OCI-LY7 (cell line): ENCODE measurements at regions not wholly inside any gene's neighbourhood (a gene's known extent, or its start where the extent isn't known, plus 50 kb on each side); places are given as distances from the start of the nearest gene placed in this dataset.

Experiments
- BruUV-seq: library from RNA; stranded (reverse); fragments of 400-500 nt; replicated peaks from 2 replicates; lab custom pipeline; 2021; lab: Mats Ljungman, UMichigan
- CTCF ChIA-PET: fragments of 300-600 bp; sonication (Branson Sonifier 250); formaldehyde crosslinking; loops from one replicate; lab custom pipeline; 2022; ENCODE audit warnings: antibody characterized with exemption; ENCODE audit not compliant: unreplicated experiment; lab: Charles Lee
- POLR2A ChIA-PET: fragments of 300-600 bp; sonication (Branson Sonifier 250); formaldehyde crosslinking; loops from one replicate; lab custom pipeline; 2022; ENCODE audit warnings: antibody characterized with exemption; lab: Charles Lee
- DNase-seq: peaks from one replicate; pipeline ENCODE4 v3.0.0-alpha.2; 2015; ENCODE audit warnings: low spot score
- H2AFZ ChIP-seq: fragments of 200-600 bp; sonication (generic), shearing (Covaris generic); 2 replicates; pipeline ENCODE4 v1.6.1; 2014; ENCODE audit warnings: mild to moderate bottlenecking, antibody characterized with exemption, low read length, moderate library complexity
- H3K27ac ChIP-seq: fragments of 200-600 bp; sonication (generic); 2 replicates; pipeline ENCODE4 v1.5.1; 2014; ENCODE audit warnings: mixed run types, low read depth, mild to moderate bottlenecking, moderate library complexity, low read length, inconsistent platforms; ENCODE audit not compliant: poor library complexity, severe bottlenecking
- H3K36me3 ChIP-seq: fragments of 200-600 bp; sonication (generic); 2 replicates; pipeline ENCODE4 v1.6.1; 2014; ENCODE audit warnings: mild to moderate bottlenecking, antibody characterized with exemption, low read length, moderate library complexity, mixed read lengths; ENCODE audit not compliant: insufficient read depth
- H3K4me1 ChIP-seq: fragments of 200-600 bp; sonication (generic); 2 replicates; pipeline ENCODE4 v1.5.1; 2014; ENCODE audit warnings: mild to moderate bottlenecking, low read length; ENCODE audit not compliant: insufficient read depth, poor library complexity, severe bottlenecking
- H3K4me2 ChIP-seq: fragments of 200-600 bp; sonication (generic); 2 replicates; pipeline ENCODE4 v1.6.1; 2014; ENCODE audit warnings: mild to moderate bottlenecking, low read length
- H3K4me3 ChIP-seq: fragments of 200-600 bp; sonication (generic); 2 replicates; pipeline ENCODE4 v1.5.1; 2014; ENCODE audit warnings: mild to moderate bottlenecking, low read depth, low read length; ENCODE audit not compliant: poor library complexity, severe bottlenecking
- H3K79me2 ChIP-seq: fragments of 200-600 bp; sonication (generic); 2 replicates; pipeline ENCODE4 v1.6.1; 2016; ENCODE audit warnings: low read depth, mild to moderate bottlenecking, low read length, moderate library complexity, mixed read lengths; ENCODE audit not compliant: insufficient read depth
- H3K9me2 ChIP-seq: fragments of 200-600 bp; sonication (generic); 2 replicates; pipeline ENCODE4 v1.6.1; 2016; ENCODE audit warnings: mild to moderate bottlenecking, low read length, mixed read lengths; ENCODE audit not compliant: insufficient read depth
- H3K9me3 ChIP-seq: fragments of 200-600 bp; sonication (generic); 2 replicates; pipeline ENCODE4 v1.6.1; 2014; ENCODE audit warnings: mild to moderate bottlenecking, mixed run types, low read length, mixed read lengths
- H4K20me1 ChIP-seq: fragments of 200-600 bp; sonication (generic); 2 replicates; pipeline ENCODE4 v1.6.1; 2014; ENCODE audit warnings: mild to moderate bottlenecking, antibody characterized with exemption, low read length, moderate library complexity, mixed read lengths; ENCODE audit not compliant: insufficient read depth
- EZH2phosphoT487 ChIP-seq: fragments of 200-600 bp; sonication (generic); IDR thresholded peaks from 2 replicates; pipeline ENCODE4 v1.6.1; 2018; ENCODE audit warnings: low read depth, borderline replicate concordance, mild to moderate bottlenecking, mixed run types, antibody characterized with exemption, low read length, moderate library complexity, mixed read lengths
- intact Hi-C: fragments of 100-400 bp; cut with micrococcal nuclease; formaldehyde crosslinking; loops from one replicate; pipeline ENCODE4 v1.10.0; 2022; ENCODE audit not compliant: unreplicated experiment
- TF ChIP-seq, protein P1 (sequence below): fragments of 200-600 bp; sonication (generic); conservative IDR thresholded peaks from 2 replicates; pipeline ENCODE4 v1.5.1; 2014; ENCODE audit warnings: mild to moderate bottlenecking, antibody characterized with exemption, low read length, moderate library complexity, mixed read lengths

- TF ChIP-seq EZH2phosphoT487 = no peak
- TF ChIP-seq, protein P1, sequence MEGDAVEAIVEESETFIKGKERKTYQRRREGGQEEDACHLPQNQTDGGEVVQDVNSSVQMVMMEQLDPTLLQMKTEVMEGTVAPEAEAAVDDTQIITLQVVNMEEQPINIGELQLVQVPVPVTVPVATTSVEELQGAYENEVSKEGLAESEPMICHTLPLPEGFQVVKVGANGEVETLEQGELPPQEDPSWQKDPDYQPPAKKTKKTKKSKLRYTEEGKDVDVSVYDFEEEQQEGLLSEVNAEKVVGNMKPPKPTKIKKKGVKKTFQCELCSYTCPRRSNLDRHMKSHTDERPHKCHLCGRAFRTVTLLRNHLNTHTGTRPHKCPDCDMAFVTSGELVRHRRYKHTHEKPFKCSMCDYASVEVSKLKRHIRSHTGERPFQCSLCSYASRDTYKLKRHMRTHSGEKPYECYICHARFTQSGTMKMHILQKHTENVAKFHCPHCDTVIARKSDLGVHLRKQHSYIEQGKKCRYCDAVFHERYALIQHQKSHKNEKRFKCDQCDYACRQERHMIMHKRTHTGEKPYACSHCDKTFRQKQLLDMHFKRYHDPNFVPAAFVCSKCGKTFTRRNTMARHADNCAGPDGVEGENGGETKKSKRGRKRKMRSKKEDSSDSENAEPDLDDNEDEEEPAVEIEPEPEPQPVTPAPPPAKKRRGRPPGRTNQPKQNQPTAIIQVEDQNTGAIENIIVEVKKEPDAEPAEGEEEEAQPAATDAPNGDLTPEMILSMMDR = no peak
- Histone ChIP-seq H2AFZ (no peak overlapping the region), H3K4me3 (no peak overlapping the region), H3K27ac (no peak overlapping the region), H3K9me3 (no peaks in the 10 kb centered on the region), H3K4me2 (no peak overlapping the region), H3K4me1 (no peaks in the 10 kb centered on the region), H3K79me2 (no peaks in the 10 kb centered on the region), H4K20me1 (no peaks in the 10 kb centered on the region), H3K9me2 (no peaks in the 10 kb centered on the region), H3K36me3 (no peaks in the 10 kb centered on the region)
- ChIA-PET CTCF (no interaction called here), POLR2A (interaction anchor here (0.5 kb wide), 1 partner anchor 30 kb away, joined by 3 read pairs; no protein-coding TSS in a partner anchor)
- DNase-seq = no peak
- intact Hi-C loops = no loop called here
- BruUV-seq = no TSS peak
Observed at GRCh38 chr5:75948438-75948837, 134.7 kb upstream of the SV2C start.

DNA sequence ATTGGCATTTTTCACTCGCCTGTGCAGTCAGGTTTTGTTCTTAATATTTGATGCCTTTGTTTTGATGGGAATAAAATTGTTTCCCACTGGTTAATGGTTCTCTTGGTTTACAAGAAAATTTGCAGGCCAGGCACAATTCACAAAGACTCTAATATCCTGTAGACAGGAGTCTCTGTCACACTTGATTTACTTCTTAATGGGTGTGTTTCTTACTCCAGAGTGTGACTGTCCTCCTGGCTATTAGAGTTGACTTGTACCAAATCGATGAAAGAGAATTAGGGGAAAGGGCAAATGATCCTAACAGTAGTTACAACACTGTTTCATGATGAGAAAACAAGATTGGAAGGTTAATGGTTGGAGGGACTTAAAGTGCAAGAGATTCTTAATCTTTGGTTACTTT is 142.8 kb upstream of the SV2C start:
- POLR2A ChIA-PET = interaction anchor here (1.1 kb wide), 1 partner anchor 52 kb away, joined by 4 read pairs; no protein-coding TSS in a partner anchor
- Histone ChIP-seq H3K9me3 (no peaks in the 10 kb centered on the region), H3K4me1 (no peaks in the 10 kb centered on the region), H3K79me2 (no peaks in the 10 kb centered on the region), H3K36me3 (no peaks in the 10 kb centered on the region), H2AFZ (no peak overlapping the region), H3K4me2 (no peak overlapping the region), H3K27ac (no peak overlapping the region), H3K4me3 (no peak overlapping the region), H4K20me1 (no peaks in the 10 kb centered on the region), H3K9me2 (no peaks in the 10 kb centered on the region)
- intact Hi-C loops = no loop called here
- no TSS peak for BruUV-seq
- CTCF ChIA-PET = no interaction called here
- no peak for TF ChIP-seq EZH2phosphoT487
- TF ChIP-seq, protein P1 = no peak
- DNase-seq = no peak

GRCh38 chr5:75935572-75935971 is 147.6 kb upstream of the SV2C start:
- H3K36me3 ChIP-seq = no peaks in the 10 kb centered on the region
- TF ChIP-seq, protein P1 = no peak
- TF ChIP-seq EZH2phosphoT487 = no peak
- no peak overlapping the region for H2AFZ ChIP-seq
- H4K20me1 ChIP-seq = no peaks in the 10 kb centered on the region
- H3K27ac ChIP-seq = no peak overlapping the region
- H3K4me1 ChIP-seq = no peaks in the 10 kb centered on the region
- H3K79me2 ChIP-seq = no peaks in the 10 kb centered on the region
- H3K9me3 ChIP-seq = no peaks in the 10 kb centered on the region
- no TSS peak for BruUV-seq
- DNase-seq = no peak
- POLR2A ChIA-PET = interaction anchor here (0.5 kb wide), 1 partner anchor 82 kb away, joined by 3 read pairs; no protein-coding TSS in a partner anchor
- no peak overlapping the region for H3K4me3 ChIP-seq
- H3K4me2 ChIP-seq = no peak overlapping the region
- intact Hi-C loops = no loop called here
- CTCF ChIA-PET = no interaction called here
- no peaks in the 10 kb centered on the region for H3K9me2 ChIP-seq
